NCI-H524 treated with DMSO at 0.1 percent for 48 hours (cell line): ENCODE measurements at regions not wholly inside any gene's neighbourhood (a gene's known extent, or its start where the extent isn't known, plus 50 kb on each side); places are given as distances from the start of the nearest gene placed in this dataset.

ENCODE experiments used
- DNase-seq: peaks from one replicate; lab custom pipeline; 2025; lab: John Stamatoyannopoulos, UW

DNA sequence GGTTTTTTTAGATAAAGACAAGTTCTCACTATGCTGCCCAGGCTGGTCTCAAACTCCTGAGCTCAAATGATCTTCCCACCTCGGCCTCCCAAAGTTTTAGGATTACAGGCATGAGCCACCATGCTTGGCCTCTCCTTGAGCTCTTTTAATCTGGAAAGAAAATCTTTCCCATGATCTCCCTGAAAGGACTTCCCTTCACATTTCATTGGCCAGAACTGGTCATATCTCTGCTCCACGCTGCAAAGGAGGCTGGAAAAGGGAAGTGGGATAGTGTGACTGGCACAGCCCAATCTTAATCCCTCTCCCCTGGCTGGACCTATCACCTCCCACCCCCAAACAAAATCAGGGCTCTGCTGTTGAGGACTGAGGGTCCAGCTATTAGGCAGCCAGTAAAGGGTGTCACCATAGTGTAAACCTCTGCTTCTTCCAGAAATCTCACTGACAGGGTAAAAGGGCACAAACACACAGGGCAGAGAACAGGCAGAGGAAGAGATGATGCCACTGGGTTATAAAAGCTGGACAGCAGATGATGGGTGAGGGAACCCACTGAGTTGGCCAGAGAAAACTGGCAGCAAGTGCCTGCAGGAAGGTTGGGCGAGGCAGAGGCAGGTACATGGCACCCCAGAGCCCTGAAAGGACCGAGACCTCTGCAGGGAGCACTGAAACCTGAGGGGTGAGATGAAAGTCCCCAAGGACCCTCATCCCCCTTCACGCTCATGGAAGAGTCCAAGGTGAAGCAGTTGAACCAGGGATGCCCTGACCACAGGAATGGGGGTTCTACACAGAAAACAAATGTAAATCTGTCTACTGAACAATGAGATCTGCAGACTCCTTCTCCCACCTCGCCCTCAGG is 83.1 kb upstream of the PTPN1 start:
- DNase-seq: no peak

DNA sequence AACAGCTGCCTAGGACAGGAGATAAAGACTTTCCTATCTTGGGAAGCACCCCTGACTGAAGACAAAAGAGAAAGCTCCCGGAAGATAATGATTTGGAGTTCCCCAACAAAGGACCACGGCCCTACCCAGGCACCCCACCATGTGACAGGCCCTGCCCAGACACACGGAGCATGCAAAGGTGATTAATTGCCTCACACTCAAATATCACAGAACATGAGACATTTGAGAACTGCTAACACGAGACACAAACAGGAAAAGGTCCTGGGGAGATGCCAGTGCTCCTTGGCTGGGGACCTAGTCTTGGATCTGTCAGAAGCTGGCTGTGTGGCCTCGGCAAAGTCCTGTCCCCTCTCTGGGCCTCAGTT is 82.5 kb upstream of the PTPN1 start:
- DNase-seq: no peak

DNA sequence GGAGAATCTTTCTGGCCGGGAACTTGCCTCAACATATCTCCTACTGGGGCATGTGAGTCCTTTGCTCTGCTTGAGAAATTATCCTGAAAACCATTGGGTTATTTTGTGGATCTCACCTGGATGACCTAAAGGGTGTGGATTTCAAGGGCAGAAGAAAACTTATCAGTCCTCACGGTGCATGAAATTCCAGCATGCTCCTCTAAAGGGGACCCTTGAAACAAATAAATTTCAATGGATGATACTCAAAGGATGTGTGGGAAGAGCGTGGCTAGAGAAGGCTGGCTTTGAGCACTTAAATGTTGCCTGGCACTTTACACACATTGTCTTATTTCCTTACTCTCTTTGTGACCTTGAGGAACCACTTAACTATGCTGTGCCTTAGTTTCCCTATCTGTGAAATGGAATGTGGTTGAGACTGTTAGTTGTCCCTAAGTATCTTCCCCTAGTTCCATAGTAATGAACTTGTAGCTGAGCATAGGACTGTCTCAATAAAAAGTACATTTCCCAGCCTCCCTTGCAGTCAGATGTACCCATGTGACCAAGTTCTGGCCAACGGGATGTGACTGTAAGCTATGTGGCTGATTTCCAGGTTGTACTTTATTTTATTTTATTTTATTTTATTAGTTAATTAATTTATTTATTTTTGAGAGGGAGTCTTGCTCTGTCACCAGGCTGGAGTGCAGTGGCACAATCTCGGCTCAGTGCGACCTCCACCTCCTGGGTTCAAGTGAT is 81.9 kb upstream of the PTPN1 start:
- DNase-seq: no peak

DNA sequence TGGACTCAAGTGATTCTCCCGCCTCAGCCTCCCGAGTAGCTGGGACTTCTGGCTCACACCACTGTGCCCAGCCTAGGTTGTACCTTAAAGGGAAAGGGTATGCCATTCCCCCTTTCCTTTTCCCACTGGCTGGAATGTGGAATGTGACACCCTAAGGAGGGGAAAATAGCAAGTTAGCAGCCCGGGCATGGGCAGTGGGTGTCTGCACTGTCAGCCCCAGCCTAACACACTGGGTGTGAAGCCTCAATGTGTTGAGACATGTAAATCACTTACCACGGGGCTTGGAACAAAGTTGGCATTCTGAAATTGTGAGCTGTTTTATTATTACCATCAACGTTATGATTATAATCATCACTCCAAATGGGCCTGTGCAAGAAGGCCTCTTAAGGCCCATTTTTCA is 80.8 kb upstream of the PTPN1 start:
- no peak for DNase-seq

DNA sequence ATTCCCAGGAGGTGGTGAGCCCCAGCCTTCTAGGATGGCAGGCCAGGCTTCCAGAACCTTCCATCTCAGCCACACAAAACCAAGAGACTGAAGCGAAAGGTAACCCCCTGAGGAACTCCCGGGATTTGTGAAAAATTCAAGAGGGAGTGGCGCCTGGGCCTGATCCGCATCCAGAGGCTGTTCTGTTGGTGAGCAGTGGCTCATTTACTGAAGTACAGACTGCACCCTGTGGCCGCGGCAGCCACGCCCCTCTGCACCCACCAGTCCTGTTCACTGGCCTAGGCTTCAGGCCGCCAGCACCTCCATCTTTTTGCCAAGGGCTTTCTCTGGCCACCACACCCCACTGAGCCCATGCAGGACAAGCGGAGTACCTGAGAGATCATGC is 79.1 kb upstream of the PTPN1 start:
- DNase-seq: no peak

DNA sequence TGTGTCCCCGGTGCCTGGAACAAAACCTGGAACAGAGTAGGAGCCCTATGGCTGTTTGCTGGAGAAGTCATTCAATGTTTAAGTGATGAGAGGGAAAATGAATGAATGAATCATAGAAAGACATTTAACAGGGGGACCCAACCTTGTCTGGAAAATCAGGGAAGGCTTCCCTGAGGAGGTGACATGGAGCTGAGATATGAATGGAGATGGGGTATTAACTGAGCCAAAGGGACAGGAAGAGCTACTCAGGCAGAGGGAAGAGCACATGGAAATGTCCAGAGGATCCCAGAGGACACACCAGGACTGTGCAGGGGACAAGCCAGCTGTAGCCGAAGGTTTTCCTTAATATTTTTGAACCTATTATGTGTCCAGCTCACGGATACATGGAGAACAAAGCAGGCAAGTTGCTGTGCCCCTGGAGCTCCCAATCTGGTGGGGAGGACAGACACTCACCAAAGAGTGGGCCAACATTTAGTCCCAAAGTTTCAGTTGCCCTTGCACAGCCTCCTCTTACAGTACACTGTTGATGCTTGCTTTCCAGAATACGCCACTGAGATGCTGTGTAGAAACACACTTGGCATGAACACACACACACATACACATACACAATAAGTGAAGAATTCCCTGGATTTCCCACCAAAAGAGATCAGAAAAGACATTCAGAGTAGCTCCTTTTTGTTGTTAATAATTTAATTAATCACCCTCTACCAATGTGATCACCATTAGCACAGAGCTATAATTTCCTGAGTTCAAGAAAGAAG is 77.0 kb upstream of the PTPN1 start:
- no peak for DNase-seq

DNA sequence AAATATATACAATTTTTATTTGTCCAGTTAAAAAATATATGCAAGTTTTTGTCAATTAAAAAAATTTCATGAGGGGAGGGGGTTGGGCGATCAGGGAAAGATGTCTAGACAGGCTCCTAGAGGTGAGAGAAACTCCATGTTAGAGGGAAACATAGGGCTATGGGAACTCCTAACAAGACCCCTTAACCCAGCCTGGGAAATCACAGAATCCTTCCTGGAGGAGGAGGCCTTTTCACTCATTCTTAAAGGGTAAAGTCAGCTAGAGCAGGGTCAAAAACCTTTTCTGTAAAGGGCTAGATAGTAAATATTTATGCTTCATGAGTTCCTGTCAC is 75.9 kb upstream of the PTPN1 start:
- DNase-seq: no peak

DNA sequence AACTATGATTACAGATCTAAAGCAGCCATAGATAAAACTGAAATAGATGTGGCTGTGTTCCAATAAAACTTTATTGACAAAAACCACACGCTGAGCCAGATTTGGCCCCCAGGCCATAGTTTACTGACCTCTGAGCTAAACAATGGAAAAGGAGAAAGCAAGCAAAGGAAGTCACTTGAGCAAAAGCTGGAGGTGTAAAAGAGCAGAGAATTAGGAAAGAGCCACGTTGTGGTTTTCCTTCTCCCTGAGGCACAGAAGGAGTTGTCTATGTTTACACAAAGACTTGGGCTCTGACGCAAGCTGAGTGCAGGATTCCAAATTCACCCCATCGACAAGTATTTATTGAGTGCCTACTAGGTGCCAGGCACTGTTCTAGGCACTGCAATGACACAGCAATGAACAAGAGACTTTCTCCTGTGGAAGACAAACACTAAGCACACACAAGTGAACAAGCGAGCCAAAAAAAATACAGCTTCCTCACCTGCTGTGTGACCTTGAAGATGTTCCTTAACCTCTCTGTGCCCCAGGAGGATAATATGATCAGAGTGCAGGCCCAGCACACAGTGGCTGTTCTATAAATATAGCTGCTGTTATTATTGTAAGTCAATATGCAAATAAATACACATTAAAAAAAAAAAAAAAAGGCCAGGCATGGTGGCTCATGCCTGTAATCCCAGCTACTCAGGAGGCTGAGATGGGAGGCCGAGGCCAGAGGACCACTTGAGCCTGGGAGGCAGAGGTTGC is 75.4 kb upstream of the PTPN1 start:
- DNase-seq: no peak

DNA sequence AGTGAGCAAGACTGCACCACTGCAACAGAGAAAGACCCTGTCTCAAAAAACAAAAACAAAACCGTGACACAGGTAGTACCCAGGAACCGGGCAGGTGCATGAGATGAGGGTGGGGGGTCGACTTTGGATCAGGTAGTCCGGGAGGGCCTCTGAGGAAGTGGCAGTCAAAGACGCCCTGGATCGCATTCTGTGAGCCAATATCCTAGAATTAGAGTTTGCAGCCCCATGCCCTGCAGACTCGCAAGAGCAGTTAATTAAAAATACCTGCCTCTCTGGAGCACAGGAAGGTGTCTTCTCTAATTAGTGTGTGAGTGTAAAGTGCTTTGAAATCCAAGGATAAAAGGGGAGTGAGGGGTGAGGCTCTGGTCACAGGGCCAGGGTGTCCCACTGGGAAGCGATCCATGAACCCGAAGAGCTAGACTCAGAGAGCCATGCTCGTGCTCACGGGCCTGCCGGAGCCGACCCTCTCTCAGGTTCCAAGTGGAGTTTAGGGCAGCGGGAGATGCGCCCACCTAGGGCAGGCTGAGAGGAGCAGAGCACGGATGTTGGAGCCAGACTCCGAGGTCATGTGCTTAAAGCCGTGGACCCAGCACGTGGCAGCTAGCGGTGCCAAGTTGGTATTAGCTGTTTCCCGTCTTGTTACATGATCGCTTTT is 74.7 kb upstream of the PTPN1 start:
- no peak for DNase-seq

DNA sequence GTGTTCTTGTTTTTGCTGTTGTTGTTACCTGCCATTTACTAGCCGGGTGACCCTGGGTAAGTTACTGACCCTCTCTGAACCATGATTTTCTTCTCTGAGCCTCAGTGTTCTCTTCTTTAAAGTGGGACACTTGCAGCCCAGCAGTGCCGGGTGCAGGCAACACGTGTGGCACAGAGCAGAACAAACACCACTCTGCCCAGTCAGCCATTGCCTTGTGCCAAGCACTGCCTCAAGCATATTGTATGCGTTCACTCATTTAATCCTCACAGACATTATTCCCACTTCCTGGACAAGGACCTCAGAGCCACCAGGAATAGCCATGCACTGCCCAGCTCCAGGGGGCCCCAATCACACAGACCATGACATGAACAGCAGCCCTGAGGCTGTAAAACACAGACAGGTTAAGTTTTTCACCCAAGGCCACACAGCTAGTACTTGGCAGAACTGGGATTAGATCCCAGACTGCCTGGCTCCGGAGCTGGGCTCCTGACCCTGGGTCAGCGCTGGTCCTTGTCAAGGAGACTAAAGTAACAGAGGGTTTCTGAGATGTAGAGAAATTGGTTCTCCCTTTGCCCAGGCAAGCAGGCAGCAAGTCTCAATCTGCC is 74.0 kb upstream of the PTPN1 start:
- no peak for DNase-seq

DNA sequence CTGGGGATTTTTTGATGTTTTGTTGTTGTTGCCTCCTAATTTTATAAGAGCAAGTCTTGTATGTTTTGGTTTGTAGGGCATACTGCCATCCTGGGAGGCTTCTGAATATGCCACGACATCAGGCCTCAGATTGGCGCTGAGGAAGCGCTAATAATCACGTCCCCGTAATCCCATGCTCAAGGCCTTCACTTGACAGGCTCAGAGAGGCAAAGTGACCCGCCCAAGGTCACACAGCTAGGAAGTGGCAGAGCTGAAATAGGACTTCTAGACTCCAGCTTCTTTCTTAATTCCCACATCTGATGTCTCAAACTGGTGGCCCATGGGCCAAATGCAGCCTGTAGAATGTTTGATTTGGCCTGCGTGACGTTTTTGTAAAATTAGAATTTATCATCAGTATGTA is 73.5 kb upstream of the PTPN1 start:
- no peak for DNase-seq

DNA sequence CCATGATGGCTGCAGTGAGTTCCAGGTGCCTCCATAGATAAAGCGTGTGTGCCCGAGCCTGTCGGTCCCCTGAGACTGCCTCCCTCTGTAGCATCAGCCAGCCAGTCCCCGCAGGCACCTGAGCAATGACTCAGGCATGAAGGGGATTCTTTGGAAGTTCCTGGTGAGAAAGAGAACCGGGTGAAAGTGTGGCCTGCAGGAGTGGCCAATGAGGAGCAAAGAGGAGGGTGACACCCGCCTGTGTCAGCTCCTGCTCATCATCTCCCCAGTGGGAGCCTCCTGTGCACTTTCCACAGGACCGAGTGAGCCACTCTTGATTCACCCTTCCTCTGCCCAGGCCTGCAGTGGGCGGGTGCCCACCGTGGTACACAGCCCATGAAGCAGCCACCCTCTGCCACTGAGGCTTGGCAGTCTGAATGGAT is 71.2 kb upstream of the PTPN1 start:
- no peak for DNase-seq

DNA sequence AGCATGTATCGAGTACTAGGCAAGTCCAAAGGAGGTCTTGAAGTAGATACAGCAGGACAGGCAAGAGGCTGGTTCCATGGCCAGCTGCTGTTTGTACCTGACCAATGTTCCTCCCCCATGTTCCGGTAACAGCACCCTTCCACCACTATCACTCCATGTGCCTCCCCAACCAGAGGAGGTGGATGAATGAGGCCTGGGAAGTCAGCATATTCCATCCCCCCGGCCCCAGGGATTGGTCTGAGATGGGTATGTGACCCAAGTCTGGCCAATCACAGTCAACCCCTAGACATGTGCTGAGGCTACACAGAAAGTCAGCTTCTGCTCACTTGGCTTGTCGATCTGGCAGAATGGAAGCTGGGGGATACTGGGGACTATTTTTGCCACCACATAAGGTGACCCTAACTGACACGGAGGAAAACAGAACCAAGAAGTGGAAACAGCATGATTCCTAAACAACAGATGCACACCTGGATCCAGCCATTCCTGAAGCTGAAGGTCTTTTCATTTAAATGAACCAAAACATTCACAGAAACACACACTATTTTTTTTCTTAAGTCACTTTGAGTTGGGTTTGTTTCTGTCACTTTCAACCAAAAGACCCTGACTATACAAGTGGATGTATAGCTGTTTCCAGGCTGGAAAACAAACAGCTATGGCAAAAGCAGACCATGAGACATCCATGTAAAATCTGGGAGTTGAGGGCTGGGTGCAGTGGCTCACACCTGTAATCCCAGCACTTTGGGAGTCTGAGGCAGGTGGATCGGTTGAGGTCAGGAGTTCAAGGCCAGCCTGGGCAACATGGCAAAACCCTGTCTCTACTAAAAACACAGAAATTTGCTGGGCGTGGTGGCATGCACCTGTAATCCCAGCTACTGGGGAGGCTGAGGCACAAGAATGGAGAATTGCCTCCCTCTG is 70.4 kb upstream of the PTPN1 start:
- no peak for DNase-seq

DNA sequence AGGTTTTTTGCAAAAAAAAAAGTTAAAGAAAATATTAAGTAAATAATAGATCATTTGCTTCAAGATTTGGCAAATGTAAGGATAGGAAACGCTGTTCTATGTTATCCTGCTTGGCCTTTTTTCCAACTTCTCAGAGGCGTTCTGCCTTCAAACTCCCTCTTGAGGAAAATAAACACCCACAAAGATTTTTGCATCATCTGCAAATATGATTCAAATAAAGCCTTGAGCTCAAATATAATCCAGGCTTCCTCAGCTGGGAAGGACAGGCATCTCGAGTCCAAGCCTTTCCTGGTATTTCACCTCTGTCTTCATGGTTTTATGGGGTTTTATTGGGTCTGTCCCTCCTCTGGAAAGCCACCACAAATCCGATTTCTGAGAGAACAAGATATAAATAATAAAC is 67.7 kb upstream of the PTPN1 start:
- no peak for DNase-seq

DNA sequence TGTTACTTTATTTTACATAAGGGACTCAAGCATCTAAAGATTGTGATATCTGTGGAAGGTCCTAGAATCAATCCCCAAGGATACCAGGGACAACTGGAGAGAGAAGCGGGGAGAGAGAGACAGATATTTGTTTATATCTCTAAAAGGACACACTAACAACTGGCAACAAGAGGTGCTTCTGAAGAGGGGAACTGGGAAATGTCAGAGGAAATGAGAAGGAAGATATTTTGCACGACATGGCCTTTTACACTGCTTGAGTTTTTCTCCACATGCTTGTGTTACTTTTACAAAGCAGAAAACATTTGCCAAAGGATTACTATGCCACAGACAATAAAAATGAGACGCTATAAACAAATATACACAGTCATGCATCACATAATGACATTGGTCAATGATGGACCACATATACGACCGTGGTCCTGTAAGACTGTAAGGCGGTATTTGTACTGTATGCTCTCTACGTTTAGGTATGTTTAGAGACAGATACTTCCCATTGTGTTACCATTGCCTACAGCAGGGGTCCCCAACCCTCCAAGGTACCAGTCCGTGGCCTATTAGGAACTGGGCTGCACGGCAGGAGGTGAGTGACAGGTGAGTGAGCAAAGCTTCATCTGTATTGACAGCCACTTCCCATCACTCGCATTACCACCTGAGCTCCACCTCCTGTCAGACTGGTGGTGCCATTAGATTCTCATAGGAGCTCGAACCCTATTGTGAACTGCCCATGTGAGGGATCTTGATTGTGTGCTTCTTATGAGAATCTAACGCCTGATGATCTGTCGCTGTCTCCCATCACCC is 64.6 kb upstream of the PTPN1 start:
- DNase-seq: no peak

DNA sequence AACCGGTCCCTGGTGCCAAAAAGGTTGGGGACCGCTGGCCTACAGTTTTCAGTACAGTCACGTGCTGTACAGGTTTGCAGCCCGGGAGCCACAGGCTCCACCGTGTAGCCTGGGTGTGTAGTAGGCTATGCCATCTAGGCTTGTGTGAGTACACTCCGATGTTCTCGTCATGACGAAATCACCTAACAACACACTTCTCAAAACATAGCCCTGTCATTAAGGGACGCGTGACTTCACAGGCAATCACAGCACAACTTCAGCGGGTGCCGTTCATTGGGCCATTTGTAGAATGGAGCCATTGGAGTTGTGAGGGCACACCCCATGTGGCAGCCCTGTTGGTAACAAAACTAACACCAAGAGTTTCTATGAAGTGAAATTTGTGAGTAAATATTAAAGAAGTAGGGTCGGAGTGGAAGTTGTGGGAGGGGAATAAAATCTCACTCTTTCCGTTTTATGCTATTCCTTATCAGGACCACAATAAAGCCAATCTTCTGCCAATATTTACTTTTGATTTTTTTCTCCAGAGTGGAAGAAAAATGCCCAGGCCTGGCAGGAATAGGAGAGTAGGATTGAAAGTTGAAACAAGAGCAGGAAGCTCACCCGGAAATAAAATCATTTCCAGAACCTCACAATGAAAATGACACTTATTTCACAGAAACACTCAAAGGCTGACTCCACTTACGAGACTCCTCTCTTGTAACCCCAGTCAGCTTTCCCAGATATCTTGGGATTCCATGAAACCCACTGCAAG is 63.7 kb upstream of the PTPN1 start:
- no peak for DNase-seq

DNA sequence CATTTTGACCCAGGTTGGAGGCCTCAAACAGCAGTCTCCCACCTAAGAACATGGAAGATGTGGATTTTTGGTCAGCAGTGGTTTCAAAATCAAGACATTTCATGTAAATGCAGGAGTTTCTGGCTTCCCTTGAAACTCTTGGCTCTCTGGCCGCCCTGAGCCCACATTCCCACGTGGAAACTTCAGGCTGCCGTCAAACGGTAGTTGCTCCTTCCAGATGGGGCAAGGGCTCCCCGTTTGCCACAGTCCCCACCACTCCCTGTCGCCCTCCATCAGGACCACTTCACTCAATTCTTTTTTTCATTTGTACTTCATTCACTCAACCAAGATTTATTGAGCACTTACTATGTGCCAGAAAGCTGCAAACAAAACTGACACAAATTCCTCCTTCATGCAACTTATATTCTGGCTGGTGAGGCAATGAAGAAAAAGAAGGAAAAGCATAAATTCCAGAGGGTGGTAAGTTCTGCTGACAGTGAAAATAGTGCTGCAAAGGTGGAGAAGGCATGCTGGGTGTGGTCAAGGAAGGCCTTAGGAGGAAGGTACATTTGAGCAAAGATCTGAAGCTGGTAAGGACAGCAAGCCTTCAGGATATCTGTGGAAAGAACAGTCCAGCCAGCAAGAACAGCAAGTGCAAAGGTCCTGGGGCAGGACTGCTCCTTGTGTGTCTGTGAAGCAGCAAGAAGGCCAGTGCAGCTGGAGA is 62.9 kb upstream of the PTPN1 start:
- DNase-seq: no peak

DNA sequence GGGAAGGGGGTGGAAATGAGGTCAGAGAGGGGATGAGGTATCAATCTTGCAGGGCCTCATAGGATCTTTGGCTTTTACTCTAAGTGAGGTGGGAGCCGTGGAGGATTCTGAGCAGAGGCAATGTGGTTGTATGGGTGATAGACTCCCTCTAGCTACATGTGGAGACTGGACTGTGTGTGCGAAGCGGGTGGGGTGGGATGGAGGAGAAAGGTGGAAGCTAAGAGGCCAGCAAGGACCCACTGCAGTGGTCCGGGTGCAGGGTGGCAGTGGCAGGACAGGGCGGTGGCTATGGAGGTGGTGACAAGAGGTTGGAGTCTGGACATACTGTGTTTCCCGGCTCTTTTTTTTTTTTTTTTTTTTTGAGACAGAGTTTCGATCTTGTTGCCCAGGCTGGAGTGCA is 62.4 kb upstream of the PTPN1 start:
- no peak for DNase-seq
